ENCODE measurements at regions not wholly inside any gene's neighbourhood (a gene's known extent, or its start where the extent isn't known, plus 50 kb on each side); places are given as distances from the start of the nearest gene placed in this dataset.

GRCh38 chr2:65491381-65491905 lies 59.0 kb upstream of the SPRED2 start:
- no peaks in the 10 kb centered on the region for H3K4me1 Mint-ChIP-seq
- no peak overlapping the region for H3K4me3 Mint-ChIP-seq
- DNase-seq, result no peak
- H3K9me3 Mint-ChIP-seq, result peaks cover 18% of the 10 kb centered on the region
- peaks cover 3% of the 10 kb centered on the region for H3K36me3 Mint-ChIP-seq (ENCODE audit: low read depth)
- H3K27ac Mint-ChIP-seq, result no peak overlapping the region
- no peak for ATAC-seq
- peaks cover 16% of the 10 kb centered on the region for H3K27me3 Mint-ChIP-seq

- Mint-ChIP-seq H3K9me3 (peaks cover 18% of the 10 kb centered on the region), H3K4me1 (no peaks in the 10 kb centered on the region), H3K27me3 (peaks cover 17% of the 10 kb centered on the region), H3K27ac (no peak overlapping the region), H3K36me3 (ENCODE audit: low read depth) (peaks cover 3% of the 10 kb centered on the region), H3K4me3 (no peak overlapping the region)
- DNase-seq, result no peak
- ATAC-seq, result no peak
Measured at GRCh38 chr2:65490222-65490621, 57.8 kb upstream of the SPRED2 start.

- peaks cover 14% of the 10 kb centered on the region for H3K27me3 Mint-ChIP-seq
- H3K4me1 Mint-ChIP-seq, result no peaks in the 10 kb centered on the region
- DNase-seq, result no peak
- peaks cover 3% of the 10 kb centered on the region for H3K36me3 Mint-ChIP-seq (ENCODE audit: low read depth)
- no peak for ATAC-seq
- H3K9me3 Mint-ChIP-seq, result peaks cover 18% of the 10 kb centered on the region
- no peak overlapping the region for H3K4me3 Mint-ChIP-seq
- no peak overlapping the region for H3K27ac Mint-ChIP-seq
Measured at GRCh38 chr2:65489269-65489668, 56.9 kb upstream of the SPRED2 start.

GRCh38 chr2:65488527-65488926 lies 56.1 kb upstream of the SPRED2 start:
- Mint-ChIP-seq H3K36me3 (ENCODE audit: low read depth) (peaks cover 3% of the 10 kb centered on the region), H3K27ac (no peak overlapping the region), H3K4me1 (no peaks in the 10 kb centered on the region), H3K27me3 (peaks cover 16% of the 10 kb centered on the region), H3K4me3 (no peak overlapping the region), H3K9me3 (peaks cover 18% of the 10 kb centered on the region)
- DNase-seq (no peak), ATAC-seq (no peak)

GRCh38 chr2:65487404-65487803 lies 55.0 kb upstream of the SPRED2 start:
- DNase-seq, result no peak
- Mint-ChIP-seq H3K27ac (no peak overlapping the region), H3K27me3 (peaks cover 12% of the 10 kb centered on the region), H3K4me3 (no peak overlapping the region), H3K36me3 (ENCODE audit: low read depth) (peaks cover 3% of the 10 kb centered on the region), H3K4me1 (no peaks in the 10 kb centered on the region), H3K9me3 (peaks cover 18% of the 10 kb centered on the region)
- no peak for ATAC-seq

- H3K9me3 Mint-ChIP-seq, result peaks cover 18% of the 10 kb centered on the region
- H3K4me1 Mint-ChIP-seq, result no peaks in the 10 kb centered on the region
- peaks cover 3% of the 10 kb centered on the region for H3K36me3 Mint-ChIP-seq (ENCODE audit: low read depth)
- peaks cover 12% of the 10 kb centered on the region for H3K27me3 Mint-ChIP-seq
- DNase-seq (no peak), ATAC-seq (no peak)
- H3K27ac Mint-ChIP-seq, result no peak overlapping the region
- no peak overlapping the region for H3K4me3 Mint-ChIP-seq
Measured at GRCh38 chr2:65486802-65487201, 54.4 kb upstream of the SPRED2 start.

- DNase-seq (no peak), ATAC-seq (no peak)
- no peak overlapping the region for H3K27ac Mint-ChIP-seq
- peaks cover 3% of the 10 kb centered on the region for H3K36me3 Mint-ChIP-seq (ENCODE audit: low read depth)
- no peaks in the 10 kb centered on the region for H3K4me1 Mint-ChIP-seq
- H3K4me3 Mint-ChIP-seq, result no peak overlapping the region
- peaks cover 18% of the 10 kb centered on the region for H3K9me3 Mint-ChIP-seq
- H3K27me3 Mint-ChIP-seq, result peaks cover 12% of the 10 kb centered on the region
Measured at GRCh38 chr2:65486282-65486681, 53.9 kb upstream of the SPRED2 start.

- Mint-ChIP-seq H3K27me3 (peaks cover 12% of the 10 kb centered on the region), H3K27ac (no peak overlapping the region)
Measured at GRCh38 chr2:65485839-65486238, 53.4 kb upstream of the SPRED2 start.

GRCh38 chr2:65483763-65484162 lies 51.4 kb upstream of the SPRED2 start:
- ATAC-seq, result no peak
- H3K4me3 Mint-ChIP-seq, result no peak overlapping the region
- H3K27ac Mint-ChIP-seq, result no peak overlapping the region
- H3K9me3 Mint-ChIP-seq, result peaks cover 9% of the 10 kb centered on the region
- H3K27me3 Mint-ChIP-seq, result peaks cover 14% of the 10 kb centered on the region
- no peak for DNase-seq
- peaks cover 3% of the 10 kb centered on the region for H3K36me3 Mint-ChIP-seq (ENCODE audit: low read depth)
- H3K4me1 Mint-ChIP-seq, result no peaks in the 10 kb centered on the region

More at GRCh38 chr2:65485839-65486238, 53.4 kb upstream of the SPRED2 start:
- peaks cover 18% of the 10 kb centered on the region for H3K9me3 Mint-ChIP-seq
- no peak overlapping the region for H3K4me3 Mint-ChIP-seq
- no peaks in the 10 kb centered on the region for H3K4me1 Mint-ChIP-seq
- ATAC-seq, result no peak
- DNase-seq, result no peak
- H3K36me3 Mint-ChIP-seq (ENCODE audit: low read depth), result peaks cover 3% of the 10 kb centered on the region

GRCh38 chr2:65482971-65483370 lies 50.6 kb upstream of the SPRED2 start:
- ATAC-seq (no peak), DNase-seq (no peak)
- peaks cover 1% of the 10 kb centered on the region for H3K36me3 Mint-ChIP-seq (ENCODE audit: low read depth)
- H3K4me1 Mint-ChIP-seq, result no peaks in the 10 kb centered on the region
- H3K9me3 Mint-ChIP-seq, result peaks cover 3% of the 10 kb centered on the region
- H3K27ac Mint-ChIP-seq, result no peak overlapping the region
- no peak overlapping the region for H3K4me3 Mint-ChIP-seq
- H3K27me3 Mint-ChIP-seq, result peaks cover 15% of the 10 kb centered on the region

Data from activated naive CD8-positive, alpha-beta T cell treated with anti-CD3 and anti-CD28 coated beads, Interleukin-2, amount 50 U/mL, for 24 hours (primary cell).